Left kidney (tissue), 1 donor: ENCODE measurements at regions not wholly inside any gene's neighbourhood (a gene's known extent, or its start where the extent isn't known, plus 50 kb on each side); places are given as distances from the start of the nearest gene placed in this dataset.
"Not testable (repeated sequence)": the region's sequence is repeated elsewhere in the genome, so short reads cannot be mapped to it uniquely, and the experiment has no call there.

Experiments used
- DNase-seq: peaks from one replicate; pipeline ENCODE4 v3.0.0-alpha.2; 2013

DNA sequence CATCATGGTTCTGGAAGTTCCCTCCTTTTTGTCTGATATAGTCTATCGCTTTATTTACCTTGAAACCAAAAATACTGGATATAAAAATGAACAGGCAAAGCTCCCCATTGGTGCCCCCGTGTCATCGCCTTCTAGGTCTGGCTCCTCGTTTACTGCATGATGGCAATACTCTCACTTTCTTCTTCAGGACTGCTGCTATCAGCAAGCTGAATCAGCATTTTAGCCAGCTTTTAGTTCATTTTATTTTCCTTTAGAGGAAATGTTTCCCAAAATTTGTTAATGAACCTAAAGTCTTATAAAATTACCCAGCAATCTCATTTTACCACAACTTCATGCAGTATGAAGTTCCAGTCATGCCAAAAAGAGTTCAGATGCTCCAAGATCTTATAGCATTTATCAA, 80.5 kb downstream of the ZIC3 start:
- DNase-seq = no peak

DNA sequence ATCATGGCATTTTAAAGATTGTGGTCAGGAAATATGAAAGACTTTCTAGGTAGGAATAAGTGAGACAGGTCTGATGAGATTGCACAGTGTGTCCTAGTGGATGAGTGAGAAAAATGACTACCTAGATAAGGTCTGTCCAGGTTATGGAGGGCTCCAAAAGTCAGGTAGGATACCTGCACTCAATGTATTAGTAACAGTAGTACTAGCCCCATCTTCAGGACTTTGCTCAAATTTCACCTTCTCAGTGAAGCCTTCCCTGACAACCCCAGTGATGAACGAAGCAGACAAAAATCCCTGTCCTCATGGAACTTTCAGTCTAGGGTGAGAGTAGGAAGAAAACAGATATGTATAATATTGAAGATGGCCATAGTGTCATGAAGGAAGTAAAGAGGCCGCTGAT, 85.7 kb downstream of the ZIC3 start:
- no peak for DNase-seq

DNA sequence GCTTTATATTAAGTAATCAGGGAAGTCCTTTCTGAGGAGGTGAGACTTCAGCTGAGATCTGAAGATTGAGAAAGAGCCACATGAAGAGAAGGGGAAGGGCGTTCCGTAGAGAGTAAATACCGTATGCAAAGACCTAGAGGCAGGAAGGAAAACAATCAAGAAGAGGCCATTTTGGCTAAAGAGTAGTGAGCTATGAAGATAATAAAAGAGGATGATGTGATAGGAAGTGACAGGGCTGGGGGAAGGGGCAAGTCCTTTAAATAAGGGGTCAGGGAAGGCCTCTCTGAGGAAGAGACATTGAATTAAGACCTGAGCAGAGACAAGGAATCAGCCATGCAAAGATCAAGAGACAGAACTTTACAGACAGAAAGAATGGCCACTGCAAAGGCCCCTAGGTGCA, 86.2 kb downstream of the ZIC3 start:
- no peak for DNase-seq

DNA sequence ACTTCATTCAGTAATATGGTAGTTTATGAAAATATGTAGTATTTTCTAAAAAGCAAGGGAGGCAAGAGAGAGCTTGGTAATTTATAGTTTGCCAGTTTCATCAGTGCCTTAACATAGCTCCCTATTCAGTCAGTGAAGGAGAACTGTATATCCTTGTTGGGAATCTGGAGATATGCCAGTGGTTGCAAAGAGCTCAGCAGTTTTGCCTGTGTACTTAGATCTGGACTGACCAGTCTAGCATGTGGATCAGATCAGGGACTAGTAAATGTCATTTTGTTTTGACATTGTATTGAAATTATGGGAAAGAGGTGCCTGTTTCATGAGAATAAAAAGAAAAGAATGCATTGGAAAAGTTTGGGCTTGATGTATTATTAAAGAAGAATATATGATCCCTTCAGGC, 88.6 kb downstream of the ZIC3 start:
- DNase-seq = no peak

DNA sequence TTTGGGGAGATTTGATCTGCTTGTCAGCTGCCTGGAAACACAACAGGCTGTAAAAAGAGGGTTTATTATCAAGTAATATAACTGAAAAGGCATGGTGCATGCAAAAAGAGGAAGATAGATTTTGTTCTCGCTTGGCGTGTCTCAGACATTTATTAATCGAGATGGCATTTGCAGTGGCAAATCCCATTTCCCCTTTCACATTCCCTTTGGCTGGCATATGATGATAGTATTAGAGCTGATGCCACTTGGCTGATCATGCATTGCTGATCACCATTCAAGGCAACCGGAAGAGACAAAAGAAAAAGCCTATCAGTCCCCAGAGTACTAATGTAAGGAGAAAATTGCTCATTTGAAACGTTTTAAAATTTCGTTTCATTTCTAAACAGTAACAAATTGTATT, 101.8 kb downstream of the ZIC3 start:
- DNase-seq = no peak

DNA sequence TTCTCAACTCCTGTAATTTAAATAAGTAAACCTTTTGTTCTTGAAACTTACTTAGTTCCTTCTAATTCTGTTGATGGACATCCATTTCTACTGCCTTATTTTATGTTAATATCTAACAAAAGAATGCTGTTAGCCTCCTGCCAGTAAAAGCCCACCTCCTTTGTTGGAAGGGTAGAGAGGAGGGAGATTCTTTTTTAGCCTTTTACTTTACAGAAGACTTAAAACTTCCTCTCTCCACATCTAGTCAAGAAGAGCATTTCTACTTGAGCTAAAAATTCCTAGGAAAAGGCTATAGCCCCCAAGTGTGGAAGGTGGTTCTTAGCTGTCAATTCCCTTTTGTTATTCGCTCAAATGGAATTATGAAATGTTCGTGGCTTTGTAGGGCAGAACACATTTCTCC, 118.7 kb downstream of the ZIC3 start:
- no peak for DNase-seq

DNA sequence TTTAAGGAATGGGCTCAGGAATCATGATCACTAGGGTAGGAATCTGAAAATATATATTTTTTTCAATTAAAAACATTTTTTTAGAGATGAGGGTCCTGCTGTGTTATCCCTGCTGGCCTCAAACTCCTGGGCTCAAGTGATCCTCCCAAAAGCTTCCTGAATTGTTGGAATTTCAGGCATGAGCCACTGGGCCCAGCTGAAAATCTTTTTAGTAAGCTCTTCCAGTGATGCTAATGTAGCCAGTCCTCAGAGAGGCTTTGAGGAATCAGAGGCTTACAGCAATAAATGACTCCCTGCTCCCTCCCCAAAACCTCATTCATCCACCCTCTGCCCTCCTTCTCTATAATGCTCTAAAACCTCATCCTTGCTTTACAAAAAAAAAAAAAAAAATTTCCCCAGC, 129.5 kb downstream of the ZIC3 start:
- no peak for DNase-seq

DNA sequence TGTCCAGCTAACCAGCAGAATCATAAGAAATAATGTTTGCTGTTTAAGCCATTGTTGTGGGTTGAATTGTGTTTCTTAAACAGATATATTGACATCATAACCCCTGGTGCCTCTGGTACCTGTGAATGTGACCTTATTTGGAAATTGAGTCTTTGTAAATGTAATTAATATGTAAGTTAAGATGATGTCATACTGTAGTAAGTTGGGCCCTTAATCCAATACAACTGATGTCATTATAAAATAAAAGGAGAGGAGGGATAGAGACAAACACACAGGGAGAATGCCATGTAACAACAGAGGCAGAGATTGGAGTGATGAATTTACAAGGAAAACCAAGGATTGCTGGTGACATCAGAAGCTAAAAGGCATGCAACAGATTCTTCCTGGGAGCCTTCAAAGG, 141.4 kb downstream of the ZIC3 start:
- no peak for DNase-seq

DNA sequence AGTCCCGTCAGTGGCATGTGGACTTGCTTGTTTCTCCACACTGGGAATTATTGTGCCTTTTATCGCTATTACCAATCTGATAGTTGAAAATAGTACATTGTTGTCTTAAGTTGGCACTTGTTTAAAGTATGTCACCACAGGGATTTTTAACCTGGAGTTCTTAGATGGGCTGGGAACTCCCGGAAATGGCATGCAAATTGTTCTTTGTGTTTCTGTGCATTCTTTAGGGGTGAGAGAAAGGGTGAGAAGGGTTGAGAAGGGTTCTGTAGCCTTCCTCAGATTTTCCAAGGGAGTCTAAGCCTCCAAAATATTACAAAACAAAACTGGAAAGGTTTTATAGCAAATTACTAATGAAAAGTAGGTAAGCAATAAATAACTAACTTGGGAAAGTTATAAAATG, 176.9 kb downstream of the ZIC3 start:
- no peak for DNase-seq

DNA sequence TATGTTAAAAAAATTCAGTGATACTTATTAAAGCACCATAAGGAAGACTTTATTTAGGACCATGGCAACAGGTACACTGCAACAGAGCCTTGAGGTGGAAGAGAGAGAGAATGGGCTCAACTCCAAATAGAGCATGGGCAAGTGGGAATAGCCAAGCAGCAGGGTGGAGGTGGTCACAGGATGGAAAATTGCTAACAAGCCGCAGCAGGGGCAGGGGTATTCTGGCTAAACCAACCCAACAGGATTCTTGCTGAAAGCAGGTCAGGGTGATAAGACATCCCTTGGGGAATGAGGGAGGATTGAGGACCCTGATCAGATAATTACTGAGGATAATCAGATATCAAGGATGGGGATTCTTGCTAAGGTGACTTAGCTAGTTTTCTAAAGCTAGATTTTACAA, 177.5 kb downstream of the ZIC3 start:
- DNase-seq = no peak

DNA sequence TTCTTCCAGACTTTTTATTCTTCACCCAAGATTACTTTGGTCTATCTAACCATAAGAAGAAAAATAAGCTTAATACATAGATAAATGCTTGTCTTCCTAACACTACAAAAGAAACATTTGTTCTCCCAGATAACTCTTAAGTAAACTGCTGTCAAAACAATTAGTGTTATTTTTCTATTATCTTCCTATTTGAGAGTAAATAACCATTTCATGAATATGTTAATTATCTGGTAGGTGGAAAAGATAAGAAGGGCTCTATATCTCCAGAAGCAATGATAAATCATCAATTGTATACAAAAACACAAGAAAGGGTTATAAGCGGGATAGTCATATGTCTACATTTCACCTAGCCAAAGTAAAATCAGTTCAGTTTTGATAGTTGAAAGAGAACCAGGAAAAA, 180.4 kb downstream of the ZIC3 start:
- DNase-seq = no peak

DNA sequence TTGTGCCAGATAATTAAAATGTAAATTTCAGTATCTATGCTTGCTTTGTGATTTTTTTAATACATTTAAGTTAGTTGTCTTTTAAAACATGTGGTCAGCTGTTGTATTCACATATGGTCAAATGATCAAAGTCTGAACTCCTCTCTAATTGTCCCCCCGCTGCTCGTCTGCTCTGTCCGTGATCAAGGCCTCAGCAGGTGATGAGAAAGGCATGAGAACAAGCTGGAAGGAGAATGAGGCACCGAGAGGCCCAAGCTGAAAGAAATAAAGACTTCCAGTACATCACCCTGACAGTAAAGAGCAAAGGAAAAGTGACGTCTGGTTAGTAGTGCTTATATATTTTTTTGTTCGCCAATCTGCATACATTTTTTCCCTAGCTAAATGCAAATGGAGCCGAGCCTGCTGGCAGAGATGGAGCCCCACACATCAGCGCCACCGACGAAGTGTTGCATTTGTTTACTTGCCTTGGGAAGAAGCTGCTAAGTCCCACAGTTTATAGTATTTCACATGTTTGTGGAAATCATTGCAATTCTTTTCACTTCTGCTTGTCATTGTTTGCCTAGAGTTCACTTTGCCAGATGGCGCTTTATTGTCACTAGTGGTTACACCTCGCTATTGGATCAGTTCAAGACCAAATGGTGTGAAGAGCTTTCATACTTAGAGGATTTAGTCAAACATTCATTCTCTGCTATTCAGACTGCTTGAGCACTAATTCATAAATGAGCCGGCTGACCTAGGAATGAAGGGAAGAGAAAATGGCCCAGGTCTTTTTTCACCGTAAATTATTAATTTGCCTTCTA, 181.5 kb downstream of the ZIC3 start:
- DNase-seq = no peak

DNA sequence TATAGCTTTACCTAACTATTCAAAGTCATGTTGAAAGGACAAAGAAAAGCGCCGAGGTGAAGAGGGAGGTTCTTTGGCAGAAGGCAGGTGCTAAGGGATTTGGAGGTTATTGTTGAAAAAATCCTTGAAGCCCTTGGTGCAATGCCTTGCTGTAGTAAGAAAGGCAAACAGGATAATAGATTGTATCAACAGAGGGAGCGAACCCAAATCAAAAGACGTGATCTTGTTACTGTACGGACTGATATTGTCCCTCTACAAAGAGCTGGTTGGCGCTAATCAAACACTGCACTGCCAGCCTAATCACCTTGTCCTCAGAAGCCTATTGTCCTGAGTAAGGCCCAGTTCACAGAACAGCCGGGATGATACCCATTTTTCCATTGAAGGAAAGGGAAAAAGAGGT, 182.9 kb downstream of the ZIC3 start:
- no peak for DNase-seq

DNA sequence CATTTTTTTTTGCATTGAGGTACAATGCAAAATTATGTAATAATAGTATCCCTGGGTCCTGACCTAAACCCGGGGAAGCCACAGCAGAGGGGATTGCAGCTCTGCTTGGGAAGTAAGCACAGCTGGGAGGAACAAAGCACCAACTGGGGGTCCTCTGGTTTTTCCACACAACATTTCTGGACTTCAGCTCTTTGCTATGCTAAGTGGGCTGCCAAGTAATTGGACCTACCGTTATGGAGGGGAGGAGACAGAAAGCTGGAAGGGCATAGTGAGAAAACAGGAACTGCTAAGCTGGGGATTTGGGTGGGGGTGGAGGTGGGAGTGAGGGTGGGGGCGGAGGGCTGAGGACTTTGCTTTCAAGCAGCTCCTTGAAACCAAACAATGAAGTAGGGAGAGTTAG, 183.3 kb downstream of the ZIC3 start:
- no peak for DNase-seq

DNA sequence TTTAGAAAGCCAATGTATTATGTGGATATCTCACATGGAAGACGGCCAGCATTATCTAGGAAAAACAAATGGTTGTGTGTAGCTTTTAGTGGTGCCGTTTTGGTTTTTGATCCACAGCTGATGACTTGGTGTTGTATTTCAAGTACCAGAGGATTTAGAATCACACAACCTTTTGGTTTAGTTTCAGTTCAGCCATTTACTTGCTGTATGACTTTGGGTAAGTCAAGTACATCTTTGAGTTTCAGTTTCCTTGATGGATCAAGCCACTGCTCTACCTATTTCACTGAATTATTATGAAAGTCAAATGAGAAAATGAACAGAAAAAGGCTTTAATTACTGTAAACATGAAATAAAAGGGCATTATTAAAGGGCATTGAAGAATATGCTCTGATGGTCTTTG, 205.6 kb downstream of the ZIC3 start:
- DNase-seq = no peak

DNA sequence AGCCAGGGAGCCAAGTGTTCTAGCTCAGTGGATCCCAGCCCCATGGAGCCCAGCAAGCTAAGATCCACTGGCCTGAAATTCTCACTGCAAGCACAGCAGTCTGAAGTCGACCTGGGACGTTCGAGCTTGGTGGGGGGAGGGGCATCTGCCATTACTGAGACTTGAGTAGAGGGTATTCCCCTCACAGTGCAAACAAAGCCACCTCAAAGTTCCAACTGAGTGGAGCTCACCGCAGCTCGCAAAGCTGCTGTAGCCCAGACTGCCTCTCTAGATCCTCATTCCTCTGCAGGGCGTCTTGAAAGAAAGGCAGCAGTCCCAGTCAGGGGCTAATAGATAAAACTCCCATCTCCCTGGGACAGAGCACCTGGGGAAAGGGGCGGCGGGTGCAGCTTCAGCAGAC, 226.3 kb downstream of the ZIC3 start:
- DNase-seq = no peak

DNA sequence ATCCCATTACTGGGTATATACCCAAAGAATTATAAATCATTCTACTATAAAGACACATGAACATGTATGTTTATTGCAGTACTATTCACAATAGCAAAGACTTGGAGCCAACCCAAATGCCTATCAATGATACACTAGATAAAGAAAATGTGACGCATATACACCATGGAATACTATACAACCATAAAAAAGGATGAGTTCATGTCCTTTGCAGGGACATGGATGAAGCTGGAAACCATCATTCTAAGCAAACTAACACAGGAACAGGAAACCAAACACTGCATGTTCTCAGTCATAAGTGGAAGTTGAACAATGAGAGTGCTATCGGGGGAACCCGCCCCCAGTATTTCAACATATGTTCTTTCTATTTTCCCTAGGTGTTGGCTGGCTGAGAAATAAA, 232.0 kb downstream of the ZIC3 start:
- DNase-seq = not testable (repeated sequence)

DNA sequence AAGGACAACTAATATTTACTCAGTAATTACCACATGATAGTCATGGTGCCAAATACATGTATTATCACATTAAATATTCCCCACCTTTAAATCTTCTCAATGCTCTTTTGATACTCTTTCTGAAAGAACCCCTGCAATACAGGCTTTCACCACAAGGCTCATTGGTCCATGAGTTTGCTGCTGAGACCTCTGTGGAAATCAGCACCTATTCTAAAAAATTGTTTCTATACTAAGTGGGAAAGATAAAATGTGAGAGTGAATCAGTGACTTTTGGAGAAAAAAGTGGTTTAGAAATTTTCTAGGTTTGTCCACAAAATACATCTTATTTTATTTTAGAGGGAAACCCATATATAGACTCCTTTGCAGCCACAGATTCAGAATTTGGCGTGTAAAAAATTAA, 257.3 kb downstream of the ZIC3 start:
- DNase-seq = no peak

DNA sequence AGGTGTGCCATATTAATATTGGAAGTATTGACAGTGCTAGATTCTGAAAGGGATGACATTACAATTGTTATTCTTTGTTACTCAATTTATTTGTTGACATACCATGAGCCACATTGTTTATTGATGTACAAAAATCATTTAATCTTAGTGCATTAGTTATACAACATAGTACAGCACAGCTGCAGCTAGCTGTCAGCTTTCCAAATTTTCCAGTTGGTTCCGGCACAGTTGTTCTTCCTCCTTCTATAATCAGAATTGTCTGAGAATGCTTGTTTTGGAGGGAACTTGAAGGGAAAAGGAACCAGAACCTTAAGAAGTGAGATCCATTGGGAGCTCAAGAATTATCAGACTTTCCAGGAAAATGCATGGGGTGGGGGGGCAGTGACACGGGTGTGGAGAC, 281.4 kb downstream of the ZIC3 start:
- no peak for DNase-seq

DNA sequence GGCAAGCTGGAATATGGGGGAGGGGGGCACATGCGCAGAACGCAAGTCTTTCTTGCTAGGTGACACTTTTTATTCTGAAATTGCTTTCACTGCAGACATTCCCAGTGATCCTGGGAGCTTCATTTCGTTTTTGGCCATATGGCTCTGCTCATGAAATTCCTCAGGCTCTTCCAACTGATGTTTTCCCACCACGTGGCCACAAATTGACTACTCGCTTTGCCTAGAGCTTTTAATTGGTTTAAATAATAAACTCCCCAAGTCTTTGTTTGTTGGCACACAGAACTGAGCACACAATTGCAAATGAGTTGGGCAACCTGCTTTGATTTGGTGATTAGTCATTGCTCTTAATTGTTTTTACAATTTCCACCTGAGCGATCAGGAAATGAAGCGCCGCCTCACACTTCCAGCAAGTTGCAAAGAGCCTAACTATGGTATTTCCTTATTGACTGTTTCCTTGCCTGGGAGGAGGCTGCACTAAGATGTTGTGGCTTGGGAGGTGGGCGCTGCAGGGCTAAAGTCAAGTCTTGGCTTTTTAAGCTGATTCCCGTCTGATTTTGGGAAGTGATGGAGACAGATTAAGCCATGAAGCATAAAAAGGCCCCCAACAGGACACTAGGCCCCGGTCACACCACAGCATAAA, 282.5 kb downstream of the ZIC3 start:
- no peak for DNase-seq

DNA sequence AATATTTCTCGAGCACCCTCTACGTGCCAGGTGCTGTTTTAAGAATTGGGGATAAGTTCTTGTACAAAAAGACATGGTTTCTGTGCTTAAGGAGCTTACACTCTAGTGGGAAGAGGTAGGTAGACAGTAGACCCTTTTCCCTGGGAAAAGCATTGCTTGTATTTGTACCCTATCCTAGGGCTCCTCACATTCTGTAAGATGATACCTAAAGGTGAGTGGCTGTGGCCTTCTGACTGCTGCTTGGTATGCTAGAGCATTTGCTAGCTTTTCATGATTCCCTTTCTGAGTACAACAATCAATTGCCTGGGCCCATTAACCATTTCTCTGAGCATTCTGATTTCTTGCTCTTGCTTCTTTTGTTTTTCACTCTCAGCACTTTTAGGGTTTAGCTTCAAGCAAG, 286.6 kb downstream of the ZIC3 start:
- DNase-seq = no peak

DNA sequence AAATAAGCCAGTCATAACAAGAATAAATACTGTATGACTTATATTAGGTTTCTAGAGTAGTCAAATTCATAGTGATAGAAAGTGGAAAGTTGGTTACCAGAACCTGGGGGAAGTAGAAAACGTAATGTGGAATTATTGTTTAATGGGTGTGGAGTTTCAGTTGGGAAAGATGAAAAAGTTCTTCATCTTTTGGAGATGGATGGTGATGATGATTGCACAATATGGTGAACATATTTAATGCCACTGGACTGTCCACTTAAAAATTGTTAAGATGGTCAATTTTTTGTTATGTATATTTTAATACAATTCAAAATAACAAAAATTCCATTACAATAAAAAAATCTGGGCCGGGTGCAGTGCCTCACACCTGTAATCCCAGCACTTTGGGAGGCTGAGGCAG, 289.6 kb downstream of the ZIC3 start:
- DNase-seq = no peak

DNA sequence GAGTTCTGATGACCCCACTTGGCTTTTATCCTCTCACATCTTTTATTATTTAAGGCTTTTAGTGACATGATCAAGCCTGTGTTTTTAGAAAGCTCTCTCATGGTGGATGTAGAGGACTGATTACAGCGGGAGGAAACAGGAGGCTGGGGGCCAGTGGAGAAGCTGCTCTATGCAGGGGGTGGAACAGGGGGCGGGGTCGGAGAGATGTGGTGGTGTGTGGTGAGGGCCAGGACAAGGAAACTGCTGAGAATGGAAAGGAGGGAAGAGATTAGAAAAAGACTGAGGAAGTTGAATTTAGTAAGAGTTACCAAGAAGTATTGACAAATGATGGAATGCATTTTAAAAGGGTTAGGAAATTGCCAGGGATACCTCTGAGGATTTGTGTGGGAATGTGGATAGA, 292.2 kb downstream of the ZIC3 start:
- DNase-seq = no peak

DNA sequence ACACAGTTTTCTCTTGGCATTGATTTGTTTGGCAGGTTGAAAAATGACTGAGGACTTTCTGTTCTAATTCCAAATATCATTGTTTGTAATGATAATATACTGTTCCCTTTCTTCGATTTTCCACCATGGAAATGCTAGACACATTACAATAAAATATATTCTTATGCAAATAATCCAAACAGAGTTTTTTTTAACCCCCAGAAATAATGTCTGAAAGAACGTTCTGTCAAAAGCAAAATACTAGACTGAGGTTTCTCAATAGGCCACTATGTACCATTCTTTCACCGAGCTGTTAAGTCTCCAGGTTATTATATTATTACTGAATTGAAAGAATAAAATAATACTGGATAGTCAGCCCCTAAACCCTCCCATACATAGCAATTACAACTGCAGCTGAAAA, 312.5 kb downstream of the ZIC3 start:
- DNase-seq = no peak
